Activated CD4-positive, alpha-beta memory T cell treated with anti-CD3 and anti-CD28 coated beads for 36 hours (primary cell): ENCODE measurements at regions not wholly inside any gene's neighbourhood (a gene's known extent, or its start where the extent isn't known, plus 50 kb on each side); places are given as distances from the start of the nearest gene placed in this dataset.

Source experiments
- CTCF ChIA-PET: fragments of 350-600 bp; sonication (Branson Sonifier 250); formaldehyde crosslinking; loops from one replicate; lab custom pipeline; 2021; ENCODE audit warnings: antibody characterized with exemption, inconsistent platforms; lab: Charles Lee
- POLR2A ChIA-PET: fragments of 350-600 bp; sonication (Branson Sonifier 250); formaldehyde crosslinking; loops from one replicate; lab custom pipeline; 2021; ENCODE audit warnings: antibody characterized with exemption; lab: Charles Lee
- DNase-seq: peaks from one replicate; pipeline ENCODE4 v3.0.0-alpha.2; 2020
- H3K27ac Mint-ChIP-seq: one replicate; pipeline ENCODE4 v1.8.0; 2021; ENCODE audit warnings: mixed read lengths
- H3K27me3 Mint-ChIP-seq: one replicate; pipeline ENCODE4 v1.8.0; 2021; ENCODE audit warnings: mixed read lengths
- H3K36me3 Mint-ChIP-seq: one replicate; pipeline ENCODE4 v1.8.0; 2021; ENCODE audit warnings: mixed read lengths
- H3K4me1 Mint-ChIP-seq: one replicate; pipeline ENCODE4 v1.8.0; 2021; ENCODE audit warnings: low read depth, mixed read lengths
- H3K4me3 Mint-ChIP-seq: one replicate; pipeline ENCODE4 v1.8.0; 2021; ENCODE audit warnings: mild to moderate bottlenecking, mixed read lengths
- H3K9me3 Mint-ChIP-seq: one replicate; pipeline ENCODE4 v1.8.0; 2021; ENCODE audit warnings: mixed read lengths
- intact Hi-C: fragments of 100-400 bp; cut with micrococcal nuclease; formaldehyde crosslinking; loops from one replicate; pipeline ENCODE4 v1.15.1; 2023

DNA sequence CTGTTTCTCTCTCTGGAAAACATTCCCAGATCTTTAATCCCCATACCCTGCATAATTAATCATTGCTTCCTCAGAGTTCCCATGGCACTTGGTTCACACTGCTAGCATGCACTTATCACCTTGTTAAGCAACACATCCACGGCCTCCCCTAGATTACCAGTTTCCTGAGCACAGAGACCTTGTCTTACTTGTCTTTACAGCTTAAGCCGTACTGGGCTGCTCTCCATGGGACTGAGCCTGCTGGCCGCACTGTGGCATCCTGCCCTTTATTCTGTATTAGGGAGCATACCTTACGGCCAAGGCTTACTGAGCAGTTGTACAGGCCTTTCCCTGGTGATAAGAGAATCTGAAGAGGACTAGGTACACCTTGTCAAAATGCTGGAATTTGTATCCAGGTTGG lies 190.2 kb downstream of the REEP3 start:
- CTCF ChIA-PET, result interaction anchor here (1.6 to 2.2 kb wide), 2 partner anchors 9 to 545 kb away, joined by 9 to 17 read pairs; no protein-coding TSS in a partner anchor
- no peak overlapping the region for H3K4me3 Mint-ChIP-seq

DNA sequence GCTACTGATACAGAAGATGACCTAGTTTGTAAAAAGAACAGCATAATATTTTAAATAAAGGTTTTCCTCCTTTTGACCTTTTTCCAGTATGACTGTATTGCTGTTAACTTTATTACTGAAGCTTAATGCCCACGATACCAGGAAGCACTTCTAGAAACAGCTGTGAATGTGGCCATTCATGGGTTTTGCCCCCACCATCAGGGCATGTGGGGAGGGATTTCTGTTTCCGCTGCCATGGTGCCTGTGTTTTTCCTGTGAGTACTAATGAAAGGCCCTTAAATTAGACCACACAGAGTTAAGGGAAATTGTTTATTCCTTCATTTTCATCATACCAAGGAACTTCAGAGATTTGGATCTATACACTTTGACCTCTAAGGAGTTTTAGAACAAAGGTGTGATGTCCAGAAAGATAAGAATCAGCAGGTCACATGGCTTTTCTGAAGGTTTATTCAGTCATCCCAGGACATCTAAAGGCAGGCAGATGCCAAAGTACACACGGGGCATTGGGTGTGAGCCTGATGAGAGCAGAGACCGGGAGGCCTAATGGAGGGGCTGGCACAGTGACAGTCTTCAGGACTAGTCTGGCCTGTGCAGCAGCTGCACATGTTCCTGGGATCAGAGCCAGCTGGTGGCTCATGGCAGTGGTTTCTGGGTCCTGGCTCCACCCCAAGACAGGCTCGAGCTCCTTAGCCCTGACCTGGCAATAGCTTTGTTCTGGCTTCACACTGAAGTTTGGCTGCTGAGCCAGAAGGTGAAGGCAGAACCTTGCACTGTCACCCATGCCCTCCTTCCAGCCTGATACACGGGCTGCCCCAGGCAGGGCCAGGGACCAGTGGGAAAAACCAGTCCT lies 190.9 kb downstream of the REEP3 start:
- Mint-ChIP-seq H3K4me1 (peaks cover 9% of the 10 kb centered on the region), H3K9me3 (no peaks in the 10 kb centered on the region), H3K36me3 (no peaks in the 10 kb centered on the region), H3K4me3 (no peak overlapping the region), H3K27me3 (no peaks in the 10 kb centered on the region), H3K27ac (no peak overlapping the region)
- CTCF ChIA-PET, result interaction anchor here (1.6 to 2.2 kb wide), 2 partner anchors 8 to 546 kb away, joined by 9 to 17 read pairs; no protein-coding TSS in a partner anchor
- DNase-seq, result no peak
- intact Hi-C loops, result no loop called here
- POLR2A ChIA-PET, result no interaction called here

More for the DNA sequence above, 190.2 kb downstream of the REEP3 start:
- Mint-ChIP-seq H3K9me3 (no peaks in the 10 kb centered on the region), H3K27ac (no peak overlapping the region), H3K4me1 (peaks cover 12% of the 10 kb centered on the region), H3K36me3 (no peaks in the 10 kb centered on the region), H3K27me3 (no peaks in the 10 kb centered on the region)
- POLR2A ChIA-PET, result no interaction called here
- no peak for DNase-seq
- intact Hi-C loops, result no loop called here

DNA sequence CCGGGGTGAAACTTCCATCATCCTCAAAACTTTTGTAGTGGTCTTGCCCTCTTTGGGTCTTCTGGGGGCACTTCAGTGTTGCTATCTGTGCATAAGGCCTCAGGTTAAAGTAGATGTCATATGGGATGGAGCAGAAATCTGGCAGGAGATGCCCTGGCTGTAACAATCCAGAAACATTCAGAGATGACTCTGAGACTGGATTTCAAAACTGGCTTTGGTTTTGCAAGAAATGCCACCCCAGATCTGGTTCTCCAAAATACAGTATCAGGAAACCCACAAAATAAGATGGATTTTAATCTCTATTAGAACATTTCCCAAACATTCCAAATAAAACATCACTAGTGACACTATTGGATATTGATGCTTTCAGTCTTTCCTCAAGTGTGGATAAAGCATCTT lies 191.5 kb downstream of the REEP3 start:
- POLR2A ChIA-PET, result no interaction called here
- Mint-ChIP-seq H3K36me3 (no peaks in the 10 kb centered on the region), H3K27ac (no peak overlapping the region), H3K4me1 (peaks cover 3% of the 10 kb centered on the region), H3K27me3 (no peaks in the 10 kb centered on the region), H3K4me3 (no peak overlapping the region), H3K9me3 (no peaks in the 10 kb centered on the region)
- no peak for DNase-seq
- CTCF ChIA-PET, result interaction anchor here (1.1 kb wide), 2 partner anchors 84 to 546 kb away, joined by 4 to 9 read pairs; no protein-coding TSS in a partner anchor
- intact Hi-C loops, result no loop called here

DNA sequence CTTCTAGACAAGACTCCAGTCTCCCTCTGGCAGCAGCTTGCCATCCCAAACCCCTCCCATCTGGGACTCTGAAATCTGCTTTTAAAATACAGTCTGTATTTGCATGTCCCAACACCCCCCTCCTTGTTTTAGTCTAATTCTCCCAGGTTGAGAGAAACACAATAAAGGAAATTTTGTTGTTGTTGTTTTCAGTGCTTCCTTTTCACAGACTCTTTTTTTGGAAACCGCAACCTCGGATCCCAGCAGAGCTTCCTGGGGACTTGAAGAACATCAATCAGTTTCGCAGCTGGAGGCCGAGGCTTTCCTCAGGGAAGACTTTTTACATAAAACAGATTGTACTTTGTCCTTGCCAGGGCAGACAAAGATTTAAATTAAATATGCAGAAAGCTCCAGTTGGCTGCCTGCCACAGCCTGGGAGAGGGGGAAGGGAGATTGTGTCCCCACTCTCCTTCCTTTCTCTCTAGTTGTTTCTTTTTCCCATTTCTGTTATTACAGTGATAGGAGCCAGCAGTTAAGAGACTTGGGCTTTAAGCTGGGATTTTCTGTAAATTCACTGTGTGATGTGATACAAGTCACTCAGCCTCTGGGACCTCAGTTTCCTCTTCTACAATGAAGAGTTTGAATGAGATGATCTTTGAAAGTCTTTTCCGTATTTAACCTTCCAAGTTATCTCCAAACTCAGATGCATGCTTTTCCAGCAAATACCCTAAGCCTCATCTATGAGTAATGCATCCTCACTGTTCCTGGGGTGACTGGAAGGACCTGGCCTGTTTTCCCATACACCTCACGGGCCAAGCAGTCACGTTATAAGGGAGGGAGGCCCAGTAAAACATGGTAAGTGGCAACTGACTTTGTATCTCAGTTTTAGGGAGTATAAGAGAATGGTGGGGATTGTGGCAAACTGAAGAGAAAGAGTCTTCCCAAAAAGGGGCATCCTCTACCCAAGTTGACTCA lies 192.3 kb downstream of the REEP3 start:
- no peak overlapping the region for H3K4me3 Mint-ChIP-seq
- POLR2A ChIA-PET, result no interaction called here
- CTCF ChIA-PET, result interaction anchor here (1.1 kb wide), 2 partner anchors 85 to 547 kb away, joined by 4 to 9 read pairs; no protein-coding TSS in a partner anchor
- H3K4me1 Mint-ChIP-seq, result no peaks in the 10 kb centered on the region
- H3K27me3 Mint-ChIP-seq, result no peaks in the 10 kb centered on the region
- DNase-seq, result no peak
- no peaks in the 10 kb centered on the region for H3K9me3 Mint-ChIP-seq
- intact Hi-C loops, result no loop called here
- H3K27ac Mint-ChIP-seq, result no peak overlapping the region
- H3K36me3 Mint-ChIP-seq, result no peaks in the 10 kb centered on the region

DNA sequence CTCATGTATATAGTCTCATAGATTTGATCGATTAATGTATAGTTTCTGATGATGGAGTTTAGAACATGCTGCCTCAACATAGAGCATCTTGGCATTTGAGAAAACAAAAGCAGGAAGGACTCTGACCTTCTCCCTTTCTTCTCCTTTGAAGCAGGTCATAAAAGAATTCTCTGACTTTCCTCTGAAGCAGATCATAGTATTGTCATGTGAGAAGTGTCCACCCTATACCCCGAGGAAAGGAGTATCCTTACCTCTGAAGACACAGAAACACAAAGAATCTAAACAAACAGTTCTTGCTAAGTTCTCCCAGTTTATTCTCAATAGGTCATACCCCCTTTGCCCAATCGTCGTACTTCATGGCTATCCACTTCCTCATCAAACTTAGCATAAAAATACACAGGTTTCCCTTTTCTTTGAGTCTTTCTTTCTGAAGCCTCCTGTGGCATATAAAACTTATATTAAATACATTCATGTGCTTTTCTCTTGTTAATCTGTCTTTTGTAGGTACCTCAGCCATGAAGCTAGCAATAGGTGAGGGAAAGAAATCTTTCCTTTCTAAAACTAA lies 194.9 kb downstream of the REEP3 start:
- POLR2A ChIA-PET, result no interaction called here
- intact Hi-C loops, result no loop called here
- no peaks in the 10 kb centered on the region for H3K9me3 Mint-ChIP-seq
- no peak overlapping the region for H3K27ac Mint-ChIP-seq
- peaks cover 7% of the 10 kb centered on the region for H3K4me1 Mint-ChIP-seq
- CTCF ChIA-PET, result interaction anchor here (0.7 to 9.3 kb wide), 6 partner anchors 8 to 558 kb away, joined by 3 to 319 read pairs (median 8); no protein-coding TSS in a partner anchor
- H3K27me3 Mint-ChIP-seq, result no peaks in the 10 kb centered on the region
- no peaks in the 10 kb centered on the region for H3K36me3 Mint-ChIP-seq
- no peak overlapping the region for H3K4me3 Mint-ChIP-seq
- no peak for DNase-seq

DNA sequence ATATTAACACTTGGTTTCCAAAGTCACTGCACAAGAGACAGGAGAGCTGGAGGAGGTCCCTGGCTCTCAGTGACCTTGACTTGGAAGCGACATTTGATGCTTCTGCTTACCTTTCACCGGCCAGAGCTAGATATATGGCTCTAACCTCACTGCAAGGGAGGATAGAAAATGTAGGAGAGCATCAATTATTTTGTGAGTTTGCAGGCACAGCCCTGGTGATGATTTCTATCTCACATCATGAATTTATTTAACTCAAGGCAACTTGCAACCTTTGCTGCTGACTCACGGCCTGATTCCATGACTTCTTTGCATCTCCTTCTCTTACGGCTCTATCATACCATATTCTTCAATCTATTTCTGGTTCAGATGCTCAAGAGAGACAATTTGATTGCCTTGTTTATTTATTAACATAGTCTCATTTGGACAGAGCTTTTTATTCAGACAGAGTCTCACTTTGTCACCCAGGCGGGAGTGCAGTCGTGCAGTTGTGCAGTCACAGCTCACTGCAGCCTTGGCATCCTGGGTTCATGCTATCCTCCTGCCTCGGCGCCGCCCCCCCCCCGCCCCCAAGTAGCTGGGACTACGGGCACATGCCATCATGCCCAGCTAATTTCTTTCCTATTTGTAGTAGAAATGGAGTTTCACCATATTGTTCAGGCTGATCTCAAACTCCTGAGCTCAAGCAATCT lies 196.0 kb downstream of the REEP3 start:
- no peaks in the 10 kb centered on the region for H3K27me3 Mint-ChIP-seq
- DNase-seq, result no peak
- H3K9me3 Mint-ChIP-seq, result no peaks in the 10 kb centered on the region
- H3K4me1 Mint-ChIP-seq, result peaks cover 7% of the 10 kb centered on the region
- H3K27ac Mint-ChIP-seq, result no peak overlapping the region
- no peaks in the 10 kb centered on the region for H3K36me3 Mint-ChIP-seq
- ChIA-PET CTCF (interaction anchor here (0.7 to 9.3 kb wide), 6 partner anchors 10 to 559 kb away, joined by 3 to 319 read pairs (median 9); no protein-coding TSS in a partner anchor), POLR2A (no interaction called here)
- intact Hi-C loops, result no loop called here
- no peak overlapping the region for H3K4me3 Mint-ChIP-seq

DNA sequence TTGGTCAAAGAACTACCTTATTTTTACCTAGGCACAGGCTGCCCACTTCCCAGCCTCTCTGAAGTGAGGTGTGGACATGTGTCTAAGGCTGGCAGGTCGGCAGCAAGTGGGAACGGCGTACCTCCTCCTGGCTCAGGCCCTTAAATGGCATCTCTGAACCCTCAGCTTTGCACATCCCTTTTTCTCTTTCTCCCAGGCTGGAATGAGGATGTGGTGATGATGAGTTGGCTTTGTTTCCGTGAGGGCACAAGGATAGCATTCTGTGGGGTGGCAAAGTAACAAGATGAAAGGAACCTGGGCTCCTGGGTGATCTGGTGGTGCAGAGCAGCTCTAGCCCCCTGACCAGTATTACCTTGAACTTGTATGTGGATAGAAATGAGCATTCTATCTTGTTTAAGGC lies 196.8 kb downstream of the REEP3 start:
- ChIA-PET POLR2A (no interaction called here), CTCF (interaction anchor here (0.6 to 9.3 kb wide), 9 partner anchors 9 to 560 kb away, joined by 3 to 319 read pairs (median 13); no protein-coding TSS in a partner anchor)
- Mint-ChIP-seq H3K36me3 (no peaks in the 10 kb centered on the region), H3K27me3 (no peaks in the 10 kb centered on the region), H3K27ac (no peak overlapping the region), H3K4me1 (peaks cover 7% of the 10 kb centered on the region), H3K9me3 (no peaks in the 10 kb centered on the region), H3K4me3 (no peak overlapping the region)
- no peak for DNase-seq
- intact Hi-C loops, result no loop called here

DNA sequence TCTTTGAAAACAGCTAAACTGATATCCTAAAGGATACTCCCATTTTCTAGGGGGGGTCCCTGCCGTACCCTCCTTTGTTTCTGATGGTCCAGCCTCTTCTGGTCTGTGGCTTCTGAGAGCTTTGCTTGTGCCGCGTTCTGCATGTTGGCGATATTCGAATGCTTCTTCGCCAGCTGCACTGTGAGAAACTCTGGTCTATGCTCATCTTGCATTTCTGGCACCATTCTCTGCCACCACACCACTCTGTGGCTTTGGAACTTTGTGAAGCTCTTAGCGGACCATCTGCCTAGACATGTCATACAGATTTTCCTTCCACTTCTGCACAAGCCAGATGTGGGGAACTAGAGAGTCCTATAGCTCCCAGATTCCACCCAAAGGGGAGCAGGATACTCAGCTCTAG lies 197.2 kb downstream of the REEP3 start:
- H3K36me3 Mint-ChIP-seq, result no peaks in the 10 kb centered on the region
- H3K9me3 Mint-ChIP-seq, result no peaks in the 10 kb centered on the region
- H3K4me3 Mint-ChIP-seq, result no peak overlapping the region
- DNase-seq, result no peak
- H3K4me1 Mint-ChIP-seq, result peaks cover 7% of the 10 kb centered on the region
- ChIA-PET POLR2A (interaction anchor here (0.9 kb wide), 1 partner anchor 11 kb away, joined by 4 read pairs; no protein-coding TSS in a partner anchor), CTCF (interaction anchor here (0.6 to 9.3 kb wide), 12 partner anchors 9 to 561 kb away, joined by 3 to 319 read pairs (median 6); no protein-coding TSS in a partner anchor)
- H3K27ac Mint-ChIP-seq, result no peak overlapping the region
- H3K27me3 Mint-ChIP-seq, result peaks cover 1% of the 10 kb centered on the region
- intact Hi-C loops, result no loop called here

DNA sequence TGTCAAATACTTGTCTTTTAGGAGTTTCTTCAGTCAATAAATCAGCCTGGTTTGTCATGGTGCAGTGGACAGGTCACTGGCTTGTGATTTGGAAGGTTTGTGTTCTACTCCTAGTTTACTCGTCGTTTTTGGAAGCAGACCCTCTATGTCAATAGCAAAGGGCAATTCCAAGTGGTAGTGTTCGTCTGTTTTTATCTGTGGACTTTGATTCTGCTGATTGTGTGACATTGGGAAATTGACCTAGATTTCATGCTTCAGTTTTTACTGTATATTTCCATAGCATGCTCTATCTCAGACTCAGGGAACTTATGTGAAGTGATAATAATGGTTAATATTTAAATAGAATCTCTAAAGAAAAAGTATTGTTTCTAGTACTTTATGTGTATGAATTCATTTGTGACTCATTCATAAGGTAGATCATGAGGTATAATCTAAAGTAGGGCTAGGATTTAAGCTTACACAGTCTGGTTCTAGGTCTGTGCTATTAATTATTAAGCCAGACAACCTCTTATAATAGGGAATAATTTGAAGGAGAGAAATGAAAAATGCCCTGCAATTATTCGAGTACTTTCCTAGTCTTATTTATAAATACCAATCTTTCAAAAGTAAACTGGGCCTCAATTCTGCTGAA lies 198.1 kb downstream of the REEP3 start:
- no peak overlapping the region for H3K27ac Mint-ChIP-seq
- no peaks in the 10 kb centered on the region for H3K9me3 Mint-ChIP-seq
- ChIA-PET POLR2A (interaction anchor here (0.9 kb wide), 1 partner anchor 12 kb away, joined by 4 read pairs; no protein-coding TSS in a partner anchor), CTCF (interaction anchor here (0.5 to 9.3 kb wide), 55 partner anchors 8 to 1125 kb away, joined by 3 to 319 read pairs (median 5); partner anchors contain the start of genes JMJD1C and REEP3)
- no peaks in the 10 kb centered on the region for H3K36me3 Mint-ChIP-seq
- peaks cover 2% of the 10 kb centered on the region for H3K27me3 Mint-ChIP-seq
- no peak overlapping the region for H3K4me3 Mint-ChIP-seq
- peaks cover 7% of the 10 kb centered on the region for H3K4me1 Mint-ChIP-seq
- DNase-seq, result no peak
- intact Hi-C loops, result no loop called here

DNA sequence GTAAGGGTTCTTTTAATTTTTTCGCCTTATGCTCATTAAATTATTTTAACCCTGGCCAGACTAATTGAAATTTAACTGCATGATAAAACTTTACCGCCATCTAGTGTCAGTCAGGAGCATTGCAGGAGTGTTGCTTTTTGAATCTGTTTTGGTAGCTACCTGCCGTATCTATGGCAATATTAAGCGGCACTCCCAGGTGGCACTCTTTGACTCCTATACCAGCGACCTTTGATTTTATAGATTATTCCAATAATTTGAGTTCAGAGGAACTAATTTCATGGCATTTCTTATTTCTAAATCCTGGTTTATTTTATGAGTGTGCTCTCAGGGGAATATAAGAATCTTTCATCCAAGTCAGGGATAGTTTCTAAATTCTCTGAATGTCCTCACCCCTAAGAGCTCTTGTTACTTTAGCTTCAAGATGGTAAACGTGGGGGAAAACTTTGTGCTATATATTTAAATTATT lies 198.9 kb downstream of the REEP3 start:
- ChIA-PET CTCF (interaction anchor here (0.6 to 9.3 kb wide), 80 partner anchors 8 to 1126 kb away, joined by 3 to 319 read pairs (median 4); partner anchors contain the start of genes JMJD1C, NRBF2 and REEP3), POLR2A (interaction anchor here (0.7 to 0.9 kb wide), 2 partner anchors 14 to 451 kb away, joined by 3 to 4 read pairs; no protein-coding TSS in a partner anchor)
- no peak overlapping the region for H3K4me3 Mint-ChIP-seq
- H3K9me3 Mint-ChIP-seq, result no peaks in the 10 kb centered on the region
- intact Hi-C loops, result loop anchor here (1.0 to 2.0 kb wide), 5 partner anchors 47 to 553 kb away; no protein-coding TSS in a partner anchor
- DNase-seq, result peak; percentile 47
- H3K4me1 Mint-ChIP-seq, result peaks cover 7% of the 10 kb centered on the region
- H3K36me3 Mint-ChIP-seq, result no peaks in the 10 kb centered on the region
- peaks cover 5% of the 10 kb centered on the region for H3K27me3 Mint-ChIP-seq
- H3K27ac Mint-ChIP-seq, result no peak overlapping the region
